Suppressor macrophage treated with lipopolysaccharide for 1 hour (primary cell): ENCODE measurements at regions not wholly inside any gene's neighbourhood (a gene's known extent, or its start where the extent isn't known, plus 50 kb on each side); places are given as distances from the start of the nearest gene placed in this dataset.

ENCODE experiments used
- DNase-seq, 3 donors: peaks; one replicate each; pipeline ENCODE4 v3.0.0-alpha.2; 2020 to 2022

DNA sequence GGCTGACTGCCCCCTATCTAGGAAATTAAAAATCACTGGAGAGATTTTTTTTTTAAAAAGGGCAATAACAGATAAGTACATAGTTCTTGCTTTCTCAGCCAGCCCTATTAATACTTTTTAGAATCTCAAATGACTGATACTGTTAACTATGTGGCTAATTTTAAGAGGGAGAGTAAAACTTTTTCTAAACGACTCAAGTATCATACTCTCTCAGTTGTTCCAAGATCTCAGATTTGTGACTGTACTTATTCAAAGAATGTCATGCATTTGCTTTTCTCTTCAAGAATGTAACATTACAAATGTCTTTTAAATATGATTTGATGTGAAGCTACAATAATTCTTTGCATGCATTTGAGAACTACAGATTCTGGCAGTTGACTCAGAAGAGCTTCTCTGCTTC is 55.4 kb upstream of the RAB11FIP2 start:
- DNase-seq: no peak

GRCh38 chr10:118101501-118101900 is 54.8 kb upstream of the RAB11FIP2 start:
- DNase-seq: no peak
